ENCODE measurements at regions not wholly inside any gene's neighbourhood (a gene's known extent, or its start where the extent isn't known, plus 50 kb on each side); places are given as distances from the start of the nearest gene placed in this dataset.

- TF ChIP-seq PREB (CRISPR knock-in tag; IDR thresholded peaks at IDR 0.05; ENCODE audit: borderline replicate concordance) (no peak), MLX (CRISPR knock-in tag; IDR thresholded peaks at IDR 0.05) (no peak), MAX (CRISPR knock-in tag; IDR thresholded peaks at IDR 0.05) (no peak)
These were observed 133.3 kb upstream of the ADPGK start (continued) for GRCh38 chr15:72916897-72917296.

- CTCF ChIA-PET, result no interaction called here
- no peaks in the 10 kb centered on the region for H3K4me1 Mint-ChIP-seq
- no peaks in the 10 kb centered on the region for H3K36me3 Mint-ChIP-seq
- DNase-seq (ENCODE audit: low spot score), result no peak
- POLR2A ChIA-PET, result no interaction called here
- ATAC-seq, result no peak
- TF ChIP-seq ZNF512 (CRISPR knock-in tag; IDR thresholded peaks at IDR 0.05; ENCODE audit: borderline replicate concordance) (no peak), SOX15 (CRISPR knock-in tag; IDR thresholded peaks at IDR 0.05) (no peak), RELA (CRISPR knock-in tag; IDR thresholded peaks at IDR 0.05; ENCODE audit: borderline replicate concordance) (no peak), ELF4 (CRISPR knock-in tag; IDR thresholded peaks at IDR 0.05; ENCODE audit: low read depth) (no peak), ERG (CRISPR knock-in tag; IDR thresholded peaks at IDR 0.05) (no peak)
- no peaks in the 10 kb centered on the region for H3K9me3 Mint-ChIP-seq
- no peak overlapping the region for H3K4me3 Mint-ChIP-seq
- no peaks in the 10 kb centered on the region for H3K27me3 Mint-ChIP-seq (ENCODE audit: low read depth)
- no peak overlapping the region for H3K27ac Mint-ChIP-seq
These were observed 132.8 kb upstream of the ADPGK start for GRCh38 chr15:72916378-72916777.

GRCh38 chr15:72915843-72916242 lies 132.3 kb upstream of the ADPGK start:
- ATAC-seq (no peak), DNase-seq (ENCODE audit: low spot score) (no peak)
- Mint-ChIP-seq H3K4me3 (no peak overlapping the region), H3K9me3 (no peaks in the 10 kb centered on the region), H3K36me3 (no peaks in the 10 kb centered on the region), H3K4me1 (no peaks in the 10 kb centered on the region), H3K27ac (no peak overlapping the region), H3K27me3 (ENCODE audit: low read depth) (no peaks in the 10 kb centered on the region)
- POLR2A ChIA-PET, result no interaction called here
- CTCF ChIA-PET, result no interaction called here
- TF ChIP-seq ARID4B (CRISPR knock-in tag; IDR thresholded peaks at IDR 0.05; ENCODE audit: borderline replicate concordance) (no peak), JUN (CRISPR knock-in tag; IDR thresholded peaks at IDR 0.05) (no peak), ZNF416 (CRISPR knock-in tag; IDR thresholded peaks at IDR 0.05) (no peak), IRF1 (CRISPR knock-in tag; IDR thresholded peaks at IDR 0.05) (no peak), SOX15 (CRISPR knock-in tag; IDR thresholded peaks at IDR 0.05) (no peak), FOXP4 (CRISPR knock-in tag; IDR thresholded peaks at IDR 0.05) (no peak), HMGA2 (CRISPR knock-in tag; IDR thresholded peaks at IDR 0.05) (no peak), RORB (CRISPR knock-in tag; IDR thresholded peaks at IDR 0.05) (no peak), ZNF396 (CRISPR knock-in tag; IDR thresholded peaks at IDR 0.05; ENCODE audit: borderline replicate concordance) (no peak), CBFB (CRISPR knock-in tag; IDR thresholded peaks at IDR 0.05; ENCODE audit: low read depth) (no peak), TEAD1 (CRISPR knock-in tag; IDR thresholded peaks at IDR 0.05) (no peak), MLX (CRISPR knock-in tag; IDR thresholded peaks at IDR 0.05) (no peak)
